OCI-LY1 (cell line): ENCODE measurements at regions not wholly inside any gene's neighbourhood (a gene's known extent, or its start where the extent isn't known, plus 50 kb on each side); places are given as distances from the start of the nearest gene placed in this dataset.

Source experiments
- CTCF ChIP-seq: fragments of 200-600 bp; sonication (generic), shearing (Covaris generic); IDR thresholded peaks from 2 replicates; pipeline ENCODE4 v1.5.1; 2017; ENCODE audit warnings: mild to moderate bottlenecking, antibody characterized with exemption, low read length, moderate library complexity, mixed read lengths
- EZH2 ChIP-seq: fragments of 200-600 bp; sonication (generic), shearing (Covaris generic); IDR thresholded peaks from 2 replicates; pipeline ENCODE4 v1.8.0; 2017; ENCODE audit warnings: borderline replicate concordance, mixed run types, mild to moderate bottlenecking, antibody characterized with exemption, low read length, moderate library complexity, mixed read lengths

- no peak for TF ChIP-seq CTCF
- TF ChIP-seq EZH2: no peak
Observed at GRCh38 chr3:69509288-69509687, 123.4 kb upstream of the FRMD4B start.
